Epithelial cell of esophagus (primary cell): ENCODE measurements at regions not wholly inside any gene's neighbourhood (a gene's known extent, or its start where the extent isn't known, plus 50 kb on each side); places are given as distances from the start of the nearest gene placed in this dataset.

Source experiments
- DNase-seq: peaks from one replicate; pipeline ENCODE4 v3.0.0; 2010; ENCODE audit warnings: low read depth
- H3K4me3 ChIP-seq: 2 replicates; pipeline ENCODE4 v1.5.1; 2011; ENCODE audit warnings: mild to moderate bottlenecking, low read length, control low read depth
- TF ChIP-seq, protein P1 (sequence below): IDR thresholded peaks from 2 replicates; pipeline ENCODE4 v1.5.1; 2011; ENCODE audit warnings: low read depth, mild to moderate bottlenecking, low read length, control low read depth, inconsistent platforms; ENCODE audit not compliant: insufficient read depth; ENCODE audit errors: missing control alignments

DNA sequence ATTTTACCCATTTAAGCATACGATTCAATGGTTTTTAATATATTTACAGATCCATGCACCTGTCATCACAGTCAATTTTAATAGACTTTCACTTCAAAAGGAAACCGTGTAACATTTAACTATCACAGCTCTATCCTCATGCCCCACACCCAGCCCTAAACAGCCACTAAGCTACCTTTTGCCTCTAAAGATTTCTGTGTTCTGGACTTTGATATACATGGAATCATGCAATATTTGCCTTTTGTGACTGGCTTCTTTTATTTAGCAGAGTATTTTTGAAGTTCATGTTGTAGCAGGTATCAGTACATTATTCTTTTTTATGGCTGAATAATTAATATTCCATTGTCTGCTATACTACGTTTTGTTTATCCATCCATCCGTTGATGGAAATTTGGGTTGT, 50.3 kb upstream of the STX16 start:
- DNase-seq: no peak
- TF ChIP-seq, protein P1, sequence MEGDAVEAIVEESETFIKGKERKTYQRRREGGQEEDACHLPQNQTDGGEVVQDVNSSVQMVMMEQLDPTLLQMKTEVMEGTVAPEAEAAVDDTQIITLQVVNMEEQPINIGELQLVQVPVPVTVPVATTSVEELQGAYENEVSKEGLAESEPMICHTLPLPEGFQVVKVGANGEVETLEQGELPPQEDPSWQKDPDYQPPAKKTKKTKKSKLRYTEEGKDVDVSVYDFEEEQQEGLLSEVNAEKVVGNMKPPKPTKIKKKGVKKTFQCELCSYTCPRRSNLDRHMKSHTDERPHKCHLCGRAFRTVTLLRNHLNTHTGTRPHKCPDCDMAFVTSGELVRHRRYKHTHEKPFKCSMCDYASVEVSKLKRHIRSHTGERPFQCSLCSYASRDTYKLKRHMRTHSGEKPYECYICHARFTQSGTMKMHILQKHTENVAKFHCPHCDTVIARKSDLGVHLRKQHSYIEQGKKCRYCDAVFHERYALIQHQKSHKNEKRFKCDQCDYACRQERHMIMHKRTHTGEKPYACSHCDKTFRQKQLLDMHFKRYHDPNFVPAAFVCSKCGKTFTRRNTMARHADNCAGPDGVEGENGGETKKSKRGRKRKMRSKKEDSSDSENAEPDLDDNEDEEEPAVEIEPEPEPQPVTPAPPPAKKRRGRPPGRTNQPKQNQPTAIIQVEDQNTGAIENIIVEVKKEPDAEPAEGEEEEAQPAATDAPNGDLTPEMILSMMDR: no peak
- no peak overlapping the region for H3K4me3 ChIP-seq

DNA sequence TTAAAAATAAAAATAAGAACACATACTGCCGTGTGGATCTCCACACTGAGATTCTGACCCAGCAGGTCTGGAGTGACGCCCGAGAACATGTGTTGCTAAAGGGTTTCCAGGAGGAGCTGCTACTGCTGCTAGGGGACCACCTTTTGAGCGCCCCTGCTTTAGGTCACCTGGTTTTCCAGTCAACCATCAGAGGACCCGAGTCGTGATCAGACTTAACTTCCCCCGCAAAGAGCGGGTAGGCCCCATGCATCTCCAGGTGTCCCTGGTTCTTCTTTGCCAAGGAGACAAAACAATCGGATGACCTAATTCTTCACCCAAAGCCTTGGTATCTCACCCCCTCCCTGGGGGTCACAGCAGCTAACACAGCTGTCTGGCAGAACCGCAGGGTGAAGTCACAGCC, 51.1 kb upstream of the STX16 start:
- no peak for DNase-seq
- no peak overlapping the region for H3K4me3 ChIP-seq
- TF ChIP-seq, protein P1: no peak

DNA sequence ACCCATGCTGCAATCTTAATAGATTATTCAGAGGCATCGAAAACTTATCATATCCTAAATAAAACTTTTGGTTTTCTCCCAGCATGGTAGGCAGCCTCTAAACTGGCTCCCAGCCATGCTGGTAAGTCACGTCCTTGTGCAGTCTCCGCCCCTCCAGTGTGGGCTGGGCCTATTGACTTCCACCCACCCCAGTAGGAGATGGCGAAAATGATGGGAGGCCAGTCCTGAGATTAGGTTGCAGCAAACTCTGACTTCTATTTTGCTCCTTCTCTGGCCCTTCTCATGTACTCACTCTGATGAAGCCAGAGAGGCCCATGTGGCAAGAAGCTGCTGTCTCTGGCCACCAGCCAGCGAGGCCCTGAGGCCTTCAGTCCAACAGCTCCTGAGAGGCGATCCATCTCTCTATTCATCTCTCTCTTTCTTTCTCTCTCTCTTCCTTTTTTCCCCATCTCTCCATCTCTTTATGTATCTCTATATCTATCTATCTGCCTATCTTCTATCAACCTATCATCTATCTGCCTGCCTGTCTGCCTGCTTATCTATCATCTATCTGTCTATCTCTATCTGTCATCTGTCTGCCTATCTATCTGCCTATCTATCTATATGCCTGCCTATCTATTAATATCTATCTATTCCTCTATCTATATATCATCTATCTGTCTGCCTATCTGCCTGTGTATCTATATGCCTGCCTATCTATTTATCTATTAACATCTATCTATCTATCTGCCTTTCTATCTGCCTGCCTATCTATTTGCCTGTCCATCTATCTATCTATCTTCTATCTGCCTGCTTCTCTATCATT, 52.7 kb upstream of the STX16 start:
- DNase-seq: no peak
- TF ChIP-seq, protein P1: no peak
- no peak overlapping the region for H3K4me3 ChIP-seq

DNA sequence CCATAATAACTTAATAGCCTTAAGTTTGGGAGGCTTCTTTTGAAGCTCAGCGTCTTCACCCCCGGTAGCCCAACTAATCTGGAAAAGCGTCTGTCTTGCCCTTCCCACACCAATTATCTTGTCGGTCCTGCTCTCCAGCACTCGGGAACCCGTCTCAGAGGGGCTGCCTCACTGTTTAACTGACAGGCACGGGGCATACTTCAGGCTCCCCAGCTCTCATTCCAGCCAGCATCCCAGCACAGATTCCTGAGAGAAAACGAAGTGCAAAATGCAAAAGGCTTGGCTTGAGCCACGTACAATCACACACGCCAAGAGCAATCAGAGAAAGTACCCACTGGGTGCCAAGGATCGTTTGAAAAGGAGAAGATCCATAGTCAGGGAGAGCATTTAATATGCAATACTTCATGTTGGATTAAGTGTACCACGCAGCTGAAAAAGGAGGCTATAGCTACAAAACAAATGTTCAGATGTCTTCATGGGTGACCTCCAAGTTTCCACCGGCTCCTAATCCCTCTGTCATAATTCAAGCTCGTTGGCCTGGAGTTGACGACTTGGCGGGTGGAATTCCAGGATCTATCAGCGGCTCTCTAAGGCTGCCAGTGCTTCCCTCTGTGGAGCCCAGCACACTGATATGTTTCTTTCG, 53.7 kb upstream of the STX16 start:
- TF ChIP-seq, protein P1: no peak
- H3K4me3 ChIP-seq: no peak overlapping the region
- no peak for DNase-seq

DNA sequence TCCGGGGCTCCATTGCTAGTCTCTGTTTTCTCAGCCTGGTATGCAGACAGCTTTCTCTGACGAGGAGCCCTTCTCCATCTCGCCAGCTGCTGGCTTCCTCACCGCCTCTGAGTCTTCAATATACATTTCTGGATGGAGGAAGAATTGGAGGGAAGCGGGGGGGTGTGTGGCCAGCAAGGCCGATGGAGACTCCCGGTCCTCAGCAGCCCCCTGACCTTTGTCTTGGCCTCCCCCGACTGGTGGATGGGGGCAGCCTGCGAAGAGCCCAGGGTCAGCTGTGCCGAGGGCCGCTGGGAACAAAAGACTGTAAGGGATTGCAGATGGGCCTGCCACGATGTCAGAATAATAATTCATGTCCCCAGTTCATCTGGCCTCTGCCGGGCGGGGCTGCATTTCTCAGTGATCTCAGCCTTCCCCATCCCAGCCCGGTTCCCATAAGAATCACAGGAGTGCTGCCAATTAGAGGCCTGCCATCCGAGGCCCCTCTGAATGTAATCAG, 54.3 kb upstream of the STX16 start:
- no peak for DNase-seq
- no peak overlapping the region for H3K4me3 ChIP-seq
- TF ChIP-seq, protein P1: no peak

DNA sequence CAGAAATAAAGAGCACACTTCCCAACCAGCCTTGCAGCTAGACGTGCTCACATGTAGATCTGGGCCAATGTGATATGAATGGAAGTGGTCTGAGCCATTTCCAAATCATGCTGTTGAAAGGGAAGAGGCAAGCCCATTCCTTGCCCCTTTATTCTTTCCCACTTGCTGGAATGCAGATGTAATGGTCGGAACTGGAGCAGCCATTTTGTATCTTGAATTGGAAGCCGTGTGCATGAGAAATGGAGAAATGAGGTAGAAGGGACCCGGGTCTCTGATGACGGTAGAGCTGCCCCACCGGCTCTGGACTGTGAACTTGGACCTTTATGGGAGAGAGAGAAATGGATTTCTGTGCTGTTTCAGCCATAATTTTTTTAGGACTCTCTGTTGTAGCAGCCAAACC, 54.8 kb upstream of the STX16 start:
- TF ChIP-seq, protein P1: no peak
- no peak for DNase-seq
- no peak overlapping the region for H3K4me3 ChIP-seq

DNA sequence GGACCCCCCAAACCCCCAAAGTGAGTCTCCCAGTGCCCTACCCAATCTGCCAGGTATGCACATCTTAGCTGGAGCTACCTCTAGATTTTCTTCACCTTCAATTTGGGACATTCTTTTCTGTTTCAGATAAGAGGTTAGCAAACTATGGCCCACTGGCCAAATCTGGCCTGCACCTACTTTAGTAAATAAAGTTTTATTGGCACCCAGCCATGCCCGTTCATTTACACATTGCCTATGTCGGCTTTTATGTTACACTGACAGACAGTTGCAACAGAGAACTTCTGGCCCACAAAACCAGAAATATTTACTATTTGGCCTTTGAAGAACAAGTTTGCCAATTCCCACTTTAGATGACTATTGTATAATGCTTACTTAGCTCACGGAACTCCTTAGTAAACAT, 55.9 kb upstream of the STX16 start:
- no peak overlapping the region for H3K4me3 ChIP-seq
- TF ChIP-seq, protein P1: no peak
- DNase-seq: no peak
